GM12872 (cell line): ENCODE measurements at regions not wholly inside any gene's neighbourhood (a gene's known extent, or its start where the extent isn't known, plus 50 kb on each side); places are given as distances from the start of the nearest gene placed in this dataset.

Experiments used
- TF ChIP-seq, protein P1 (sequence below): IDR thresholded peaks from 3 replicates; pipeline ENCODE4 v1.5.1; 2011; ENCODE audit warnings: low read depth, mild to moderate bottlenecking, low read length, moderate library complexity; ENCODE audit not compliant: insufficient read depth

DNA sequence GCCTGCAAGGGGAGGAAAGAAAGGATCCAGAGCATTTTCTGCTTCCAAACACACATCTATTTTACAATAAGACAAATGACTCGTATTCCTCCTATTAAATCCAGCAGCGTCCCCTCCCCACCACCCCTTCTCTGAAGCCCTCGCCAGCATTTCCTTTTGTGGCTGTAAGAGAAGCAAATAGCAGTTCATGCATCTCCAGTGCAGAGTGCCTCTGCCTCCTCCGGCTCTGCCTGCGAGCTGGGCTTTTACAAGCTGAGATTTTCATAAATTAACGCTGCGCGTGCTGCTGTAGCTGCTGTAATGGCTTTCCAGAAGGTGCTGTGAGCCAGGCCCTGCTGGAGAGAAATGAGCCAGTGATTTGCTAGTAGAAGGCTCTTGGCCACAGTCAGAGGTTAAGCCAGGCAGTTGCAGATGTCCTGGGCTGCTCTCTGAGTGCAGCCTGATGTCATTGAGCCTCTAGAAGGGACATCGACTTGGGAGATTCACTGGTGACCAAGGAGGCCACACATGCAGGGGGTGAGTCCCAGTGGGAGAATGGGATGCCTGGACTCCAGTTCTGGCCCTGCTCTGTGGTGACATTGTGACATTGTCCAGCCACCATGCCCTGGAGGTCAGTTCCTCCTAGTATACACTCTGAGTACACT lies 134.5 kb upstream of the NAV2 start:
- TF ChIP-seq, protein P1, sequence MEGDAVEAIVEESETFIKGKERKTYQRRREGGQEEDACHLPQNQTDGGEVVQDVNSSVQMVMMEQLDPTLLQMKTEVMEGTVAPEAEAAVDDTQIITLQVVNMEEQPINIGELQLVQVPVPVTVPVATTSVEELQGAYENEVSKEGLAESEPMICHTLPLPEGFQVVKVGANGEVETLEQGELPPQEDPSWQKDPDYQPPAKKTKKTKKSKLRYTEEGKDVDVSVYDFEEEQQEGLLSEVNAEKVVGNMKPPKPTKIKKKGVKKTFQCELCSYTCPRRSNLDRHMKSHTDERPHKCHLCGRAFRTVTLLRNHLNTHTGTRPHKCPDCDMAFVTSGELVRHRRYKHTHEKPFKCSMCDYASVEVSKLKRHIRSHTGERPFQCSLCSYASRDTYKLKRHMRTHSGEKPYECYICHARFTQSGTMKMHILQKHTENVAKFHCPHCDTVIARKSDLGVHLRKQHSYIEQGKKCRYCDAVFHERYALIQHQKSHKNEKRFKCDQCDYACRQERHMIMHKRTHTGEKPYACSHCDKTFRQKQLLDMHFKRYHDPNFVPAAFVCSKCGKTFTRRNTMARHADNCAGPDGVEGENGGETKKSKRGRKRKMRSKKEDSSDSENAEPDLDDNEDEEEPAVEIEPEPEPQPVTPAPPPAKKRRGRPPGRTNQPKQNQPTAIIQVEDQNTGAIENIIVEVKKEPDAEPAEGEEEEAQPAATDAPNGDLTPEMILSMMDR = no peak

DNA sequence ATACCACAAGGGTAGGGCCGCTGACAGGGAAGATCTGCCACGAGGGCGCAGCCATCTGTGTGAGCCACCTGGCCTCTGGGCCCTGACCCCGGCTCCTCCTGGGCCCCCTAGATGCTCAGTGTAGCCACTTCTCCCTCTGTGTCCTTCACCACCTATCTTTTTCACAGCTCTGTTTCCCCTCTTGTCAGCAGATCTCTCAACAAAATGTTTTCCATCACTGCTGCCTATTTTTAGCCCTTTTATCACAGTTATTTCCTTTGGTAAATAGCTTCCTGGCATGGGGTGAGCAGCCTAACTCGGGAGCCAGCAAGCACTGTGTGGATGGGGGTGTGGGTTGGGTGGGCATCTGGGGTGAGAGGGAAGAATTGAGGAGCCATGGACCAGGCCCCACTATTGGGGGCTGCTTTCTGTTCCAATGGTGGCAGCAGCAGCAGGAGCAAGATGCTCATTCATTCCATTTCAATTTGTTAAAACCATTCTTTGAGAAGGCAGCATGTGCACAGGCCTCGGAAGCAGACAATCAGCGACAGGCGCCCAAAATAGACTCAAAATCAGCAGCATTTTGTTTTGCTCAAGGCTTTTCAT lies 135.2 kb upstream of the NAV2 start:
- TF ChIP-seq, protein P1 = no peak

DNA sequence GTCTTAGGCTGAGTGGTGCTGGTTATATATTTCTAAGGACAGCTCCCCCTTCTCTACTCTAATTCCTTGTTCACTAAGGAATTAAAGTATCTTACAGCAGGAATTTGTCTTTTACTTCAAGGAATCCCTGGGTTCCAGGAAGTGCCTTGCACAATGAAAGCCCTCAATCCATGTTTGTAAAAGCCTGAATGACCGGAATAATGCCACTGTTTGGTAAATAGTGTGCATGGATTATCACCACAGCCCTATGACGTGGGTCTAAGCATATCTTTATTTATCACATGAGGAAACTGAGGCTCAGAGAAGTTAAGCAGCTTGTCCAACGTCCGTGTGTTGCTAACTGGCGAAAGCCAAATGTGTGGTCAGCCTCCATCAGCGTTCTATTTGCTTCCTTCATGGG lies 135.7 kb upstream of the NAV2 start:
- TF ChIP-seq, protein P1 = no peak

DNA sequence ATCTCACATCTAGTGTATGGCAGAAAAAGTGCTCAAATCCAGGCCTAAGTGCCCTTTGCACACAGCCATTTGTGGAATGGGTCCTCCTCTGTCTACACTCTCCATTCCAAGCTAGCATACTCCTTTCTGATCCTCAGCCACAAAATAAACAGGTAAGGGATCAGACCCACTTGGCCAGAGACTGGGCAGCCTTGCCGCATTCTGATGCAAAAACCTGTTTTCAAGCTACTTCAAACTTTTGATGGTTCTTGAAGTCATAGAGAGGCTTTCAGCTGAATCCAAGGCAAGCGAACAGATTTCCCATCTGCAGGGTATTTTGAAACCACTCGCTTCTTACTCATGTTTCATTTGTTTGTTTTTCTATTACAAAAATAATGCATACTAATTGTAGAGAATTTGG lies 136.6 kb upstream of the NAV2 start:
- TF ChIP-seq, protein P1 = no peak

DNA sequence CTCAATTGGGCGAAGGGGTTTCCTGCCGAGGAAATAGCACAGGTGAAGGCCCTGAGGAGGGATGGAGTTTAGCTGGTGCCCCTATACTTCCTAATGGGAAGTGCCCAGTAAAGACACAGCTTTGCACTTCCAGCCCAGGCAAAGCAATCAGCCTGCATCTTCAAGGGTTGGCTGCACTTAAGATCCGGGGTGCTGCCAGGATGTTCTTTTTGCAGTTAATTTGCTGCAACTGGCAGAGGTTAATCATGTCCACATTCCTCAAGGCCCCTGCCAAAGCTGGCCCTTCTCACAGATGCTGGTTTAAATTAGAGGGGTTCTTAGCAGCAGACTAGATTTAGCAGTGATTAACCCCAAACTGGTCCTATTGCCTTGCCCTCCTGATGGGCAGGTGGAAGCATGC lies 137.7 kb upstream of the NAV2 start:
- TF ChIP-seq, protein P1 = no peak

DNA sequence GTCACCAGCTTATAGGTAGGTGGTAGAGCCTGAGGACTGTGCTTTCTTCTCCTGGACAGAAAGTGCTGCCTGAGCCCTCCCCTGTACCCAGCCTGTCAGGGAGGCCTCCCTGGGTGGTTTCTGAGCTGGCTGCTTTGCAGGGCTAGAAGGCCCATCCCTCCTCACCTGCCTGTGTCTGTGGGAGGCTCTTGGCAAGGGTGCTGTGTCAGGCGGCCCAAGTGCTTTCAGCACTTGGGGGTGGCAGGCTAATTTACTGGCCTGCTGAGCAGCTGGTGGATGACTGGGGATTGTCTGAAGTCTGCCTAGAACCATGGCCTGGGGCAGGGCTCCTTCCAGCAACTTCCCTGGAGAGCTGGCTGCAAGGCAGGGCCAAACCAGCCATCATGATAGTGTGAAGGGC lies 139.0 kb upstream of the NAV2 start:
- TF ChIP-seq, protein P1 = no peak

DNA sequence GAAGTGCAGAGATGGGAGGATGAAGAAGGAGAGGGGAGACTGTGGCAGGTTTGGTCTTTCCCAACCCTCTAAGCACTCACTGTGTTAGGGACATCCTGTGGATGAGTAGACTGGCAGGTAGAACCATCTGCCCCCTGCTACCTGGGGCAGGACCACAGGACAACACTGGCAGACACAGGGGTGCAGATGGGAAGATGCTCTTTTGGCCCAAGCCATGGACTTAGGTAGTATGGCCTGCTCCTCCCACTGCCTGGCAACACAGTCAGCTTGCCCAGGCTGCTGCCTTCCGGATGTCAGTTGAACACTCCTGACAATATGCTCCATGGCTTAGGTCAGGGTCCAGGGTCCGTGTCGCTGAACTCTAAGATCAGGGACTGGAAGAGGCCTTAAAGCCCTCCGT lies 140.7 kb upstream of the NAV2 start:
- TF ChIP-seq, protein P1 = no peak

DNA sequence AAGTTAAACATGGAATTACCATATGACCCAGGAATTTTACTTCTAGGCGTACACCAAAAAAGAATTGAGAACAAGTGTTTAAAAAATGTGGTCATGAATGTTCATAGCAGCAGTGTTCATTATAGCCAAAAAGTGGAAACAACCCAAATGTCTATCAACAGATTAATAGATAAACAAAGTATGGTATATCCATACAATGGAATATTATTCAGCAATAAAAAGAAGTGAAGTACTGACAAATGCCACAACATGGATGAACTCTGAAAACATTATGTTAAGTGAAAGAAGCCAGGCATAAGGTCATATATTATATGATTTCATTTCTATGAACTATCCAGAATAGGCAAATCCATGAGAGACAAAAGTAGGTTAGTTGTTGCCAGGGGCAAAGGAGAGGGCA lies 141.7 kb upstream of the NAV2 start:
- TF ChIP-seq, protein P1 = no peak
